Heart left ventricle (tissue), 16 donors: ENCODE measurements at regions not wholly inside any gene's neighbourhood (a gene's known extent, or its start where the extent isn't known, plus 50 kb on each side); places are given as distances from the start of the nearest gene placed in this dataset.

ENCODE experiments used
- ATAC-seq, 4 donors: fragments of 200-7000 bp; cut with Tn5 transposase; one replicate each; pipeline ENCODE4 v1.9.1; 2020 to 2022; ENCODE audit warnings: moderate library complexity in 4 of 4, mild to moderate bottlenecking in 3 of 4, moderate number of reproducible peaks in 1 of 4
- DNase-seq, 5 donors: peaks; one replicate each; pipeline ENCODE4 v3.0.0-alpha.2; 2020
- H3K27ac ChIP-seq, 12 donors: fragments of 200-600 bp; sonication (generic) in 4 of 12; one replicate each; pipeline versions ENCODE4 v1.5.0 to v1.8.0; 2016 to 2022; ENCODE audit warnings: mild to moderate bottlenecking in 2 of 12
- H3K27me3 ChIP-seq, 9 donors: fragments of 200-600 bp; sonication (generic) in 2 of 9; one replicate each; pipeline versions ENCODE4 v1.5.1 to v1.8.0; 2016 to 2022; ENCODE audit warnings: mild to moderate bottlenecking in 3 of 9
- H3K36me3 ChIP-seq, 9 donors: fragments of 200-600 bp; sonication (generic) in 2 of 9; one replicate each; pipeline versions ENCODE4 v1.5.0 to v1.8.0; 2018 to 2022; ENCODE audit warnings: mild to moderate bottlenecking in 2 of 9
- H3K4me1 ChIP-seq, 12 donors: fragments of 200-600 bp; sonication (generic) in 4 of 12; one replicate each; pipeline versions ENCODE4 v1.5.0 to v1.8.0; 2016 to 2022; ENCODE audit warnings: mild to moderate bottlenecking in 3 of 12
- H3K4me3 ChIP-seq, 12 donors: fragments of 200-600 bp; sonication (generic) in 4 of 12; one replicate each; pipeline versions ENCODE4 v1.5.0 to v1.8.0; 2017 to 2022; ENCODE audit warnings: mild to moderate bottlenecking in 9 of 12, moderate library complexity in 4 of 12
- H3K9me3 ChIP-seq, 12 donors: fragments of 200-600 bp; sonication (generic) in 4 of 12; one replicate each; pipeline versions ENCODE4 v1.5.0 to v1.8.0; 2016 to 2022; ENCODE audit warnings: mild to moderate bottlenecking in 1 of 12
- POLR2A ChIP-seq, 2 donors: fragments of 450-650 bp; IDR thresholded peaks; one replicate each; pipeline ENCODE4 v1.6.1; 2017; ENCODE audit warnings: antibody characterized with exemption in 2 of 2, mild to moderate bottlenecking in 2 of 2, moderate library complexity in 2 of 2
- WGBS, 4 donors: extraction: QIAGEN DNeasy Blood & Tissue Kit in 2 of 4; methylation state at CpG; one replicate each; pipeline versions ENCODE4 v1.1.5 to v1.1.7; 2013 to 2018; 5-methylcytosine and 5-hydroxymethylcytosine counted together
- intact Hi-C, 10 donors: fragments of 100-400 bp; cut with DNase I; formaldehyde crosslinking; loops; one replicate each; pipeline versions ENCODE4 v1.11.1 to v1.14.2; 2022
- TF ChIP-seq, protein P1 (sequence below), 12 donors: fragments of 200-600 bp; sonication (generic) in 4 of 12; IDR thresholded peaks; one replicate each; pipeline versions ENCODE4 v1.5.0 to v1.8.0; 2018 to 2022; ENCODE audit warnings: antibody characterized with exemption in 12 of 12, mild to moderate bottlenecking in 5 of 12
- donor health status: ischemic (EF 13 %, LVEDD 7.1; RV severe dilation, severe dysfunction).
- donor health status: healthy with polysubstance abuse.
- donor health status: DM: no; HTN: yes; CAD: no.
- donor health status: DM: no; HTN: no; CAD: no.
- donor health status: ischemic (EF 25% LVEDD 6.9; RV normal size, moderate dysfunction).
- donor health status: ischemic (EF 25% LVEDD 5.7; RV mildly dilated, moderate dysfunction).
- donor health status: healthy.
- donor health status: DM: yes; HTN: yes; CAD: no.
- donor health status: ischemic (EF 35%, LVEDD 5.7; RV mildly dilated, moderate dysfunction).
- donor health status: nonischemic (EF 11% LVEDD 7.7; RV severe dilation, severe dysfunction).
- donor health status: DM: yes; HTN: yes; CAD: no.
- donor health status: PGD.
- donor health status: ischemic (EF 29% LVEDD 5.4; RV normal size, mild dysfunction).
- donor health status: nonischemic (EF 23%, LVEDD 6.1; RV moderate dilation, normal function).

DNA sequence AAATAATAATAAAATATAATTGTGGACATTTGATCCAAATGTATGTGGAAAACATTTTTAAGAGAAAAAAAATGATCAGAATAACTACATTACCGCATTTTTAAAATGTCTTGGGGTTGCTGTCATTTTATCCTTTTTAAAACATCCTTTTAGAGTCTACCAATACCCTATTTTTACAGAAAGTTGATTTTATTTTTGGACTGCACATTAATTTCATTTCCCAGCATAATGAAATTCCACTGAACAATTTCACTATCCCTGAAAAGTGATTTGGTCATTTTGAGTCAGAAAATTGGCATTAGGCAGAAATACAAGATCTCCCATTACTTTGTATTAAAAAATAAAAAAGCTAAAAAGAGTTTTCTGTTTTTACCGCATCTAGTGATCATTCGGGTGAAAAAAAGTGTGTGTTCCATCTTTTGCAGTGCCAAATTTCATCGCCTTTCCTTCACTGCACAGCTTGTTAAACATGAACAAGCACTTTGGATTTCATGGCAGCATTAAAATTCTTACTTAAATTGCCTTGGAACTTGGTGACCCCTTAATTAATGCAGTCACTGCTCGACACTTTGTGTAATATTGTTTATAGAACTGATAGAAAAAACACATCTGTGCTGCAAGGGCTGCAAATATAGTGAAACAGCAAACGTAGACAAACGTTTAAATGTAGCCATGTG is 611.7 kb downstream of the TSN start:
- ATAC-seq, result no peak
- intact Hi-C loops, result no loop called here

DNA sequence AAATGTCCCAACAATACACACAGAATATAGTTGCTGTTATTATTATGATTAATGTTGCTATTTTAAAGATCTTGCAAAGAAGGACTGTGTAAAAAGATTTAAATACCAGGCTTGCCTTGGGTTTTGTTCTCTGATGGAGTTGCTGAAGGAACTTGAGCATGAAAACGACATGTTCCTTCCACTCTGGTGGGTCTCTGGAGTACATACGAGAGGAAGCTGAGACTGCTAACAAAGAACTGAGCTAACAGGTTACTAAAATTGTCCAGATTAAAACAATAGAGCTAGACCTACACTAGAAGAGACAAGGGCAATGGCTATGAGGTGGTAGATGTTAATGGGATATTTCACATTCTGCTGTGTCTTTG is 612.2 kb downstream of the TSN start:
- intact Hi-C loops, result no loop called here
- no peaks in the 10 kb centered on the region for H3K36me3 ChIP-seq
- ATAC-seq (no peak), DNase-seq (no peak)
- no peak overlapping the region for H3K4me3 ChIP-seq
- no peaks in the 10 kb centered on the region for H3K27me3 ChIP-seq
- no peak overlapping the region for H3K27ac ChIP-seq
- no peaks in the 10 kb centered on the region for H3K4me1 ChIP-seq
- WGBS, 4 donors, result 46 to 60% (median 53%) methylated on average over 2 of the region's 2 CpGs
- TF ChIP-seq, protein P1, sequence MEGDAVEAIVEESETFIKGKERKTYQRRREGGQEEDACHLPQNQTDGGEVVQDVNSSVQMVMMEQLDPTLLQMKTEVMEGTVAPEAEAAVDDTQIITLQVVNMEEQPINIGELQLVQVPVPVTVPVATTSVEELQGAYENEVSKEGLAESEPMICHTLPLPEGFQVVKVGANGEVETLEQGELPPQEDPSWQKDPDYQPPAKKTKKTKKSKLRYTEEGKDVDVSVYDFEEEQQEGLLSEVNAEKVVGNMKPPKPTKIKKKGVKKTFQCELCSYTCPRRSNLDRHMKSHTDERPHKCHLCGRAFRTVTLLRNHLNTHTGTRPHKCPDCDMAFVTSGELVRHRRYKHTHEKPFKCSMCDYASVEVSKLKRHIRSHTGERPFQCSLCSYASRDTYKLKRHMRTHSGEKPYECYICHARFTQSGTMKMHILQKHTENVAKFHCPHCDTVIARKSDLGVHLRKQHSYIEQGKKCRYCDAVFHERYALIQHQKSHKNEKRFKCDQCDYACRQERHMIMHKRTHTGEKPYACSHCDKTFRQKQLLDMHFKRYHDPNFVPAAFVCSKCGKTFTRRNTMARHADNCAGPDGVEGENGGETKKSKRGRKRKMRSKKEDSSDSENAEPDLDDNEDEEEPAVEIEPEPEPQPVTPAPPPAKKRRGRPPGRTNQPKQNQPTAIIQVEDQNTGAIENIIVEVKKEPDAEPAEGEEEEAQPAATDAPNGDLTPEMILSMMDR (IDR thresholded peaks at IDR 0.05), result no peak
- TF ChIP-seq POLR2A (IDR thresholded peaks at IDR 0.05), result no peak
- H3K9me3 ChIP-seq, result peaks cover 0 to 2% (median 0%) of the 10 kb centered on the region in 12 donors

More for the DNA sequence above, 611.7 kb downstream of the TSN start:
- H3K27ac ChIP-seq, result no peak overlapping the region
- no peaks in the 10 kb centered on the region for H3K36me3 ChIP-seq
- no peak overlapping the region for H3K4me3 ChIP-seq
- no peaks in the 10 kb centered on the region for H3K9me3 ChIP-seq
- 64 to 73% (median 67%) methylated on average over 7 of the region's 7 CpGs for WGBS, 4 donors
- TF ChIP-seq, protein P1 (IDR thresholded peaks at IDR 0.05), result no peak
- no peak for TF ChIP-seq POLR2A (IDR thresholded peaks at IDR 0.05)
- no peaks in the 10 kb centered on the region for H3K27me3 ChIP-seq
- DNase-seq, result no peak
- H3K4me1 ChIP-seq, result no peaks in the 10 kb centered on the region

DNA sequence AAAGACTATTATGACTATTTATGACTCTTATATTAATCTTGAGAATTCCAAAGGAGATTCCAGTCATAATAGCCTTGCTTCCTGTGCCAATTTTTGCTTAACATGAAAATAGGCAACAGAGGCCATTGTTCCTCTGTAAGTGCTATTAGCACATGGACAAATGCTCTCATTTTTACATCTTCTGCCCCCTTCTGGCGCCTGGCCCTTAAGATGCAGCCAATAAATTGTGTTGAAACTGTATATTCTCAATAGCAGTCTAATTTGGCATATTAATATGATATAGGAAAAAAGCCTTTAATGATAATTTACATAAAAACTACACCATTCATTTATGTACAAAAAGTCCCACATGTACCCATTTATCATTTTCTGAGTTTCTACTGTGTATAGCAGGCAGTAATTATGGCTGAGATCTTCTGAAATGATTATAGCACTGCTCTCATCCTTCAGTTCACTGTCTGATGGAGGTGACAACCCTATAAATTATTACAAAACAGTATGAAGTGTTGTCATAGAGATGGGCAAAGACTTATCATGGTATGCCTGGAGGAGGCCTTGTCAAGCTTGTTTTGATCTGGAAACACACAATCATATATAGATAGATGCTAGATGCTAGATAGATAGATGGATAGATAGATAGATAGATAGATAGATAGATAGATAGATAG is 613.3 kb downstream of the TSN start:
- no peak overlapping the region for H3K4me3 ChIP-seq
- H3K4me1 ChIP-seq, result no peaks in the 10 kb centered on the region
- TF ChIP-seq, protein P1 (IDR thresholded peaks at IDR 0.05), result no peak
- TF ChIP-seq POLR2A (IDR thresholded peaks at IDR 0.05), result no peak
- ATAC-seq (no peak), DNase-seq (no peak)
- peaks cover 0 to 11% (median 0%) of the 10 kb centered on the region in 12 donors for H3K9me3 ChIP-seq
- no peaks in the 10 kb centered on the region for H3K27me3 ChIP-seq
- 37 to 55% (median 45%) methylated on average over 1 of the region's 1 CpG for WGBS, 4 donors
- no peak overlapping the region for H3K27ac ChIP-seq
- no peaks in the 10 kb centered on the region for H3K36me3 ChIP-seq
- intact Hi-C loops, result no loop called here

DNA sequence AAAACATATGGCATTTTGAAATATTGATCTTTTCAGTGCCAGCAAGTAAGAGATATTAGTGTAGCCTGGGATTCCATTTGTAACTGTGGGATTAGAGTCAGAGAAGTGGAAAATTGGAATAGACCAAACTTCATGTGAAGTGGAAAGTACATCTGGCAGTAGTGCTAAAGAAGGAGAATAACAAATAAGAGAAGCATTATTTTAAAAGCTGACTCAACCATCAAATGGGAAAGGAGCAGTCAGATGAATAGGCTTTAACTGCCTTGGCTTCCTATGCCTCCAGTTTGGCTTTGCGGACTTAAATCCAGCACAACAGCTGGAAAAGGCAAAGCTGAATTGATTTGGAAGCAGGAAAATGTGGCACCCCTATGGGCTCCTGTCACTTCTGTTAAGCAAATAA is 623.1 kb downstream of the TSN start:
- WGBS, 4 donors, result 92 to 97% (median 96%) methylated on average over 1 of the region's 1 CpG
- DNase-seq, result no peak
- no peak overlapping the region for H3K4me3 ChIP-seq
- peaks cover 0 to 10% (median 0%) of the 10 kb centered on the region in 12 donors for H3K9me3 ChIP-seq
- H3K27me3 ChIP-seq, result no peaks in the 10 kb centered on the region
- intact Hi-C loops, result no loop called here
- no peak for TF ChIP-seq POLR2A (IDR thresholded peaks at IDR 0.05)
- TF ChIP-seq, protein P1 (IDR thresholded peaks at IDR 0.05), result no peak
- H3K27ac ChIP-seq, result no peak overlapping the region
- no peaks in the 10 kb centered on the region for H3K4me1 ChIP-seq
- no peak for ATAC-seq
- H3K36me3 ChIP-seq, result no peaks in the 10 kb centered on the region
